Stimulated activated CD4-positive, alpha-beta T cell treated with anti-CD3 and anti-CD28 coated beads, Interleukin-2, amount 100 ng/mL, for 48 hours (primary cell): ENCODE measurements at regions not wholly inside any gene's neighbourhood (a gene's known extent, or its start where the extent isn't known, plus 50 kb on each side); places are given as distances from the start of the nearest gene placed in this dataset.
"Not testable (repeated sequence)": the region's sequence is repeated elsewhere in the genome, so short reads cannot be mapped to it uniquely, and the experiment has no call there.

ENCODE experiments used
- DNase-seq, 2 donors: peaks; one replicate each; pipeline ENCODE4 v3.0.0-alpha.2; 2020

DNA sequence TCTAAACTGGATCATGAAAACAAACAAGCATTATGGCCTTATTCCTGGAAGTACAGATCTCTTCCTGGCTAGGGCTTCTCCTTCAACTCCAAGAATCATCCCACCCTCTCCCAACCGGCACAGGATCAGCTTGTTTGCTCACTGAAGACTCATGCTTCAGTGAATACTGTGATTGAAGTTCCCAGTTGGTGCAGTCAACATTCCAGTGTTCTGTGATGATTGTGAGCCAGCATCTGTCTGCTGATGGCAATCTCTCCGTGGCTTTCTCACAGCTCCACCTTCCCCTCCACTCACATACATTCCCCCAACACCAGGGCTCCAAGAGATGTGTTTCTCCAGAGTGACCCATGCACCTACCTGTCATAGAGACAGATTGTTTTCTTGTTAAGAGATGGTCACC, 421.3 kb upstream of the BTBD3 start:
- DNase-seq = no peak

- DNase-seq = no peak
These were observed 420.1 kb upstream of the BTBD3 start for GRCh38 chr20:11497545-11497944.

DNA sequence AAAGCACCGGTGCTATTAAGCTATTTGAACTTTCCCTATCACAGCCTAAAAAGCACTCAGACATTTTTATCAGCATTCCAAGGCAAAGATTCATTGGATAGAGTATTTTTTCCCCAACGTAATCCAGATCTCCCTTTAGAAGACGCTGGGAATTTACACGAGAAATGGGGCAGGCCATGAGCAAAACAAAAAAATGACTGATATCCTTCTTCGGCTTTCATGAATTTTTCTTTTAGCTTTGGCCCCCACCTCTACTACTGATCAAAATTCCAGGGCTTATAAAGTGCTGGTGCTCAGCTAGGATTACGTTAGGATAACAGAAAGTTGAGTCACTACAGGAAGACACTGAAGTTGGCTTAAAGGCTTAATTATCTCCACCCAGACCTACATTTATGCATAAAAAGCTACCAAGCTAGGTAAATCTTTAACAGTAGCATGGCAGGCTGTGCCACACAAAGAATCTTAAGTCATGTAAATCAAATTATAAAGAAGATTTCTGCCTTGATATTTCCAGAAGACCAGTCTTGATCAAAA, 418.5 kb upstream of the BTBD3 start:
- no peak for DNase-seq

DNA sequence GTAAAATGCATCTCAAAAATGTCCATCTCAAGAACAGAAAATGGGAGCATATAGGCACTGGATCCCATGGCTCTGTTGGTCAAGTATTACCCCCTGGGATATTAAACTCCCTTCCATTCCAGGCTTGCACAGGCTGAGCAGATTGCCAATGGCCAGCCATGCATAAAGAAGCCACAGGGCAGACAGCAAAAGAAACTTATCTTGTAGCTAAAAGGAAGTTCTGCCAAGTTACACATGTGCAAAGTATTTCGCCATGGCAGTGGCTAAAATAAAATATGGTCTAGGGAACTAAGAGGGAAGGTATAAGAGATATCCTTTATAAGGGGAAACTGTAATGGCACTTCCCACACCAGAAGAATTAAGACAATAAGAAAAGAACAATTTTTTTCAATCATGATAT, 415.6 kb upstream of the BTBD3 start:
- no peak for DNase-seq

GRCh38 chr20:11502671-11503070, 415.0 kb upstream of the BTBD3 start:
- no peak for DNase-seq

DNA sequence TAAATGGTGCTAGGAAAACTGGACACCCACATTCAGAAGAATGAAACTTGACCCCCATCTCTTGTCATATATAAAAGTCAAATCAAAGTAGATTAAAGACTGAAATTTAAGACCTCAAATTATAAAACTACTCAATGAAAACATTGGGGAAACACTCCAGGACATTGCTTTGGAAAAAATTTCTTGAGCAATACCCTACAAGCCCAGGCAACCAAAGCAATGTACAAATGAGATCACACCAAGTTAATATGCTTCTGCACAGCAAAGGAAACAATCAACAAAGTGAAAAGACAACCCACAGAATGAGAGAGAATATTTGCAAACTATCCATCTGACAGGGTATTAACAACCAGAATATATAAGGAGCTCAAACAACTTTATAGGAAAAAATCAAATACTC, 407.9 kb upstream of the BTBD3 start:
- DNase-seq = no peak

GRCh38 chr20:11511821-11512220, 405.9 kb upstream of the BTBD3 start:
- DNase-seq = no peak

GRCh38 chr20:11513241-11513745, 404.4 kb upstream of the BTBD3 start:
- not testable (repeated sequence) for DNase-seq

DNA sequence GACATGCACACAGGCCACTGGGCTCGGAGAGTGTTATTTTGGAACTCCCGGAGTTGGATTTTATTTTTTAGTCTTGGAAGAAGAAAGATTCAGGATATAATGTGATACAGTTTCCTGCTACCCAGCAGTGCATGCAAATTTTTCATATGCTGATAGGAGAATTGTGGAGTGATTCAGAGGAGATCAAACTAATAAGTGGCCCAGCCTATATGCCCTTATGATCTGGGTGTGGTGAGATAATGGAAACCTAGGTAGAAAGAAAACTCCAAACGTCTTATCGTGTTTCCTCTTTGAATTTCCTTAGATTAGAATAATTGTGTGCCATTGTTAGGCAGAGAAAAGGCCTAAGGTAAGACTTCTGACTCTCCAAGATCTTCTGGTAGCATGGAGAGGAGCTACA, 401.2 kb upstream of the BTBD3 start:
- DNase-seq = no peak

DNA sequence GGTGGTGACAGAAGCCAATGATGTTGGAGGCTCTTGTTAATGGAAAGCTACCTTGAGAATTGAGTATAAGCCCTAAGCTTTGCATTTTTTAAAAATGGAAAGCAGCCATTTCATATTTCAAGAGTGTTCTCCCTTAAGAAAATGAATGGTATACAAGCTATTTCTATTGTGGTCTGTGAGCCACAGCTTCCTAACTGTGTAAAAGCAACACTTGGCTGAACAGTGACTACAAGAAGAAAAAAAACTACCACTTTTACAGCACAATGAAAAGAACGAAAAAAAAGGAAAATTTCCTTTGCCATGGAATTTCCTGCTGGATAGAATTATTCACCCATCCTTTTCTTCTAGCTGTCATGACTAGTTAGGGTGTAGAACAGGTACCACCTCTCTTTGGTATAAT, 397.1 kb upstream of the BTBD3 start:
- no peak for DNase-seq

- no peak for DNase-seq
These were observed 396.0 kb upstream of the BTBD3 start for GRCh38 chr20:11521476-11522365.

GRCh38 chr20:11522366-11522741, 395.3 kb upstream of the BTBD3 start:
- no peak for DNase-seq

DNA sequence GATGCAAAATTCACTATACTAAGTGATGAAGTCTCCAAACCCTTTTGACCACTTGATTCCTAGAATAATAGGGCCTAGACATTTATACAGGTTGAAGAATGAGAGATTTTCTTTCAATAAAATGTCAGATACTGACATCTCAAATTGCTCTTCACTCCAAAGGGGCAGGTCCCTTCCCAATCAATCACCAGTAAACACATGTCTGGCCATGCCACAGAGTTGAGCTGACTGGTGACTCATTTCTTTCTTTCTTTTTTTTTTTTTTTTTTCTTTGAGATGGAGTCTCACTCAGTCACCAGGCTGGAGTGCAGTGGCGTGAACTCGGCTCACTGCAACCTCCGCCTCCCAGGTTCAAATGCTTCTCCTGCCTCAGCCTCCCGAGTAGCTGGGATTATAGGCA, 388.6 kb upstream of the BTBD3 start:
- DNase-seq = no peak

DNA sequence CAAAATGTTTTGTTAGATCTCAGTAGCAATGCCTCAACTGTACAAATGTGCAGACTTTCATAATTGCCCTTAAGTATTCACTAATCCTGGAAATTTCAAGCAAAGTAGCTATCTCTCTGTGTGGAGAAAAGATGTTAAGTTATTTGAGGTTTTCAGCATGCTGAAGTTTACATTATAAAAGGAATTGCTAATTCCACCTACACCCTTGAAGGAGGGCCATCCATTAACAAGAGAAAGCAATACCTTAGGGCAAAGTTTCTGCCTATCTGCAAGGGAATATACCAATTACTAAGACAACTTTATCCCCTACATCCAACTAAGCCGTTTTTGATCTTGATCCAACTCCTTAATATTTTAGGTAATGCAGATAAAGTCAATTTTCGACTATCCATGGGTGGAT, 380.7 kb upstream of the BTBD3 start:
- no peak for DNase-seq

GRCh38 chr20:11539450-11539849, 378.2 kb upstream of the BTBD3 start:
- no peak for DNase-seq

DNA sequence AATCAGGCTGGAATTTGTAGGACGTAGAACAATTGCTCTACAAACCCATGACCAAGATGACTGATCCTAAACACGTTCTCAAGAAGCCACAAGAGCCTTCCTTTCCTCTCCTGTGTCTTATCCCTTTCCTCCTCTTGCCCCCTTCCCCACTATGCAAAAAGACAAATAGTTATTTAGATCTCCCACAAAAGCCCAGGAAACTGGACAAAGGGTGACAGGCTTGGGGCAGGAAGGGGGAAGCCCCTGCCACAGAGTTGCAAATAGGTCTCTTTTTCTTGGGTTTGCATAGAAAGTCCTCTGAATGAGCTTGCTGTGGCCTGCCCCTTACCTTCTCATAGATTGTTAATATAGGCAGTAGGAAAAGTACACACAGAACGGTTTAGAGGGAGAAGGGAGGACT, 377.1 kb upstream of the BTBD3 start:
- no peak for DNase-seq

- DNase-seq = no peak
These were observed 375.0 kb upstream of the BTBD3 start for GRCh38 chr20:11542645-11543044.

DNA sequence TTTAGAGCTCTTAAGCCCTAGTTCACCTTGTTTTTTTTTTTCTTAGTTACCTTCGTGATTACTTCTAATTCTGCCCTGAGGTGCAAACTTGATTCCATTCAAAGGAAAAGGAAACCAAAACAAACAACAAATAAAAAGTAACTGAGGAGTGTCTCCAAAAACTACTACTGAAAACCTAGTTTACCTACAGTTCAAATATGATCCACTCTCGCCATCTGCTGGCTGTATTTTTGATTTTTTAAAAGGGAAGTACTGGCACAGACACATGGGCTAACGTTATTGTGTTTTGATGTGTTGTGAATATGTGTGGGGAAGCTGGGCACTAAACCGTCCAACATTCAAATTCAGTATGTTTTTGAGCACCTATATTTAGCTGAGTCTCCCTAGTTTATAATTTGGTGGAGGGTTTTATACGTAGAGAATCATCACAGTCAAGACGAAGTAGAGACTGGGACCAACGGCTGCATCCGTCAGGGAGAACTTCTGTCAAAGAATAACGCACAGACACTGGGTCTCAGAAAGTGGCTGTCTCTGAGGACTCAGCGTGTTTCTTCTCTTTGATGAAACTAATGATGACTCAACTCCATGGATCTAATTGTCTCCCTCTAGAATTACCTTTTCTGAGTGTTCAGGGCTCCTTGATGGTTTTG, 373.5 kb upstream of the BTBD3 start:
- DNase-seq = peak in 1 of 2 donors; percentile 12

DNA sequence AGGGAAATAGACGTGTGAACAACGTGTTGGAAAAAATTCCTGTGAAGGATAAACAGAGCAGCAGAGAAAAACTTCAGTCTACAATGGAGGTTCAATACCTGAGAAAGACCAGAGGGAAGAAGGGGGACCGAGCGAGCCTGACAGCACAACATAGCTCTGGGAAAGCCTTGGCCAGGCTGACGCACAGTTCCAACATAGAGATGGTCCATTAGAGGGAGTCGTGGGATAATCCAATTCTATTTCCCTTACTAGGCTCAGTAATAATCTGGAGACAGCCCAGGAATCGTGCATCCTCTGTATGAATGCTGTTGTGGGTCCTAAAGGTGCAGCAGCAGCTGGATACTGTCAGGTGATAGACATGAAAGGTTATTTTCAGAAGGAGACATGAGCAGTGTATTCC, 370.8 kb upstream of the BTBD3 start:
- DNase-seq = no peak

DNA sequence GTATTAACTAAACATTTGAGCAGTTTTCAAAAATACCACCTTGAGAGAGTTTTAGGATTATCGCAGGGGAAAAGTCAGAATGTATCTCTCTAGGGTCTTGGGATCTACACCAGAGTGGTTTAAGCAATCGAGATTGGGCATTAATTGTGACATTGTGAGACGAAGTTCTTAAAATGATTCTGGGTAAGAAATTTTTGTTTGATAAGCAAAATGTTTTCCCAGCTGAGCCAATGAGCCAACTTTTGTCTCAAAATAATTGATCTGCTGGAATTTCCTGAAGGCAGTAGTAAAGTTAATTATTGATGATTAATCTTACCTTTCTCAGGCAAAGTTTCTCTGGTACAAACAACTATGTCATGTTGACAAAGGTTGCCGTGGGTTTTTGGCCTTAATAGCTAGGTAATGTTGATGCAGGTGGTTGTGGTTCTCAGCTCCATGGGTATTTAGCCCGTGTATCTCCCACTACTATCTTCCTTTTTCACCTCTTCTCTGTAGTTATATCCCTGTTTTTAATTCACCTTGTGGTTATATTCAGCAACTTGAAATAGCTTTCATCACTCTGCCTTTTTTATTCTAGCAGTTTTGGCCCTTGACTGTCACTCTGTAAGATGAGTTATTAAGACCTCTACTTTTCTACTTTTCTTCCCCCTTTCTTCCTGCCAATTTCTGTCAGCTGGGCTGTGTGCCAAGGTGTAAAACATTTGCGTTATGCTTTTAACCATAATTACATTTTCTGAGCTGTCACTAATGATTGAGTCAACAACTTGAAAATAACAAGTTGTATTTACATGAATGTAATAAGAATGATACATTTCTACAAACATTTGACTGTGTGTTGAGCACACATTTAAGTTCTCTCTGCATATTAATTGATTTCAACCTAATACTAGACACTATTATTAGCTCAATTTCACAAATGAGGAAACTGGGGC, 368.3 kb upstream of the BTBD3 start:
- DNase-seq = no peak

GRCh38 chr20:11550657-11551338, 366.9 kb upstream of the BTBD3 start:
- no peak for DNase-seq

DNA sequence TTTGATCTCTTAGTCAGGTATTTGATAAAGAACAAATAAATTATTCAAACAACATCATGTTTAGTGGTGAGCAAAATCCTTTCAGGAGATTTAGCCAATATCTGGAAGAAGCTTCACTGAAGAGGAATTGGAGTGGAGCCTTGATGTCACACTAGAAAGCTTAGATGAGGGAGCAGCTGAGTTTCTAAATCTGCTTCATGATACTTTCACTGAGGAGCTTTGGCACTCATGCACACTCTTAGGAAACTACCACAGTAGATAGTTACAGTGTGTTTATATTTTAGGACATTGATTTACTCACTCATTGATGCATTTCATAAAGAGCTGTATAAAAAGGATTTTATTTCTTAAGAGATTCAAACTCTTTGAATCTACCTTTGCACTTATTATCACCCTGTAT, 366.2 kb upstream of the BTBD3 start:
- no peak for DNase-seq
